Liver (tissue), 3 donors: ENCODE measurements at regions not wholly inside any gene's neighbourhood (a gene's known extent, or its start where the extent isn't known, plus 50 kb on each side); places are given as distances from the start of the nearest gene placed in this dataset.
"Not testable (repeated sequence)": the region's sequence is repeated elsewhere in the genome, so short reads cannot be mapped to it uniquely, and the experiment has no call there.

Source experiments
- GABPA ChIP-seq, 2 donors: IDR thresholded peaks in 1 of 2; conservative IDR thresholded peaks in 1 of 2; 2 replicates each; pipeline ENCODE4 v1.6.1; 2016; ENCODE audit warnings: antibody characterized with exemption in 2 of 2, mild to moderate bottlenecking in 1 of 2, moderate library complexity in 1 of 2
- HNF4G ChIP-seq: IDR thresholded peaks from 2 replicates; pipeline ENCODE4 v1.6.1; 2016; ENCODE audit warnings: antibody characterized with exemption
- JUND ChIP-seq, 2 donors: IDR thresholded peaks; 2 replicates each; pipeline ENCODE4 v1.6.1; 2016; ENCODE audit warnings: antibody characterized with exemption in 2 of 2
- RAD21 ChIP-seq, 2 donors: IDR thresholded peaks; 2 replicates each; pipeline ENCODE4 v1.6.1; 2016; ENCODE audit warnings: antibody characterized with exemption in 2 of 2, mild to moderate bottlenecking in 2 of 2
- RXRA ChIP-seq, 2 donors: IDR thresholded peaks; 2 replicates each; pipeline ENCODE4 v1.6.1; 2017 to 2018; ENCODE audit warnings: antibody characterized with exemption in 2 of 2, mild to moderate bottlenecking in 1 of 2
- SP1 ChIP-seq: IDR thresholded peaks from 2 replicates; pipeline ENCODE4 v1.6.1; 2018; ENCODE audit warnings: antibody characterized with exemption, mild to moderate bottlenecking
- TAF1 ChIP-seq: conservative IDR thresholded peaks from 2 replicates; pipeline ENCODE4 v1.6.1; 2016; ENCODE audit warnings: antibody characterized with exemption, mild to moderate bottlenecking
- TF ChIP-seq, protein P1 (sequence below): fragments of 150-350 bp; IDR thresholded peaks from 2 replicates; pipeline ENCODE4 v1.5.1; 2017; ENCODE audit warnings: improper control_type of control experiment, low read depth, low read length; ENCODE audit not compliant: missing input control
- TF ChIP-seq, protein P2 (sequence below): IDR thresholded peaks from 2 replicates; pipeline ENCODE4 v1.6.1; 2016; ENCODE audit warnings: antibody characterized with exemption
- TF ChIP-seq, protein P3 (sequence below): IDR thresholded peaks from 2 replicates; pipeline ENCODE4 v1.6.1; 2016; ENCODE audit warnings: antibody characterized with exemption
- donor health status: healthy.
- donor health status: healthy.

DNA sequence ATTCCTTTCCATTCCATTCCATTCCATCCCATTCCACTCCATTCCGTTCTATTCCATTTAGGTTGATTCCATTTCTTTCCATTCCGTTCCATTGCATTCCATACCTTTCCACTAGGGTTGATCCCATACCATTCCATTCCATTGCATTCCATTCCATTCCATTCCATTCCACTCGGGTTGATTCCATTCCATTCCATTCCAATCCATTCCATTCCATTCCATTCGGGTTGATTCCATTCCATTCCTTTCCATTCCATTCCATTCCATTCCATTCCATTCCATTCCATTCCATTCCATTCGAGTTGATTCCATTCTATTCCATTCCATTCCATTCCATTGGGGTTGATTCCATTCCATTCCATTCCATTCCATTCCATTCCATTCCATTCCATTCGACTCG lies 161.1 kb downstream of the CWH43 start:
- TF ChIP-seq, protein P1, sequence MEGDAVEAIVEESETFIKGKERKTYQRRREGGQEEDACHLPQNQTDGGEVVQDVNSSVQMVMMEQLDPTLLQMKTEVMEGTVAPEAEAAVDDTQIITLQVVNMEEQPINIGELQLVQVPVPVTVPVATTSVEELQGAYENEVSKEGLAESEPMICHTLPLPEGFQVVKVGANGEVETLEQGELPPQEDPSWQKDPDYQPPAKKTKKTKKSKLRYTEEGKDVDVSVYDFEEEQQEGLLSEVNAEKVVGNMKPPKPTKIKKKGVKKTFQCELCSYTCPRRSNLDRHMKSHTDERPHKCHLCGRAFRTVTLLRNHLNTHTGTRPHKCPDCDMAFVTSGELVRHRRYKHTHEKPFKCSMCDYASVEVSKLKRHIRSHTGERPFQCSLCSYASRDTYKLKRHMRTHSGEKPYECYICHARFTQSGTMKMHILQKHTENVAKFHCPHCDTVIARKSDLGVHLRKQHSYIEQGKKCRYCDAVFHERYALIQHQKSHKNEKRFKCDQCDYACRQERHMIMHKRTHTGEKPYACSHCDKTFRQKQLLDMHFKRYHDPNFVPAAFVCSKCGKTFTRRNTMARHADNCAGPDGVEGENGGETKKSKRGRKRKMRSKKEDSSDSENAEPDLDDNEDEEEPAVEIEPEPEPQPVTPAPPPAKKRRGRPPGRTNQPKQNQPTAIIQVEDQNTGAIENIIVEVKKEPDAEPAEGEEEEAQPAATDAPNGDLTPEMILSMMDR, result not testable (repeated sequence)
- TF ChIP-seq HNF4G; SP1; RAD21 (IDR thresholded peaks at IDR 0.05); JUND (IDR thresholded peaks at IDR 0.05); RXRA (IDR thresholded peaks at IDR 0.05); GABPA (IDR thresholded peaks at IDR 0.05 in 1 of 2, conservative IDR thresholded peaks at IDR 0.05 in 1 of 2); TAF1: not testable (repeated sequence)
- TF ChIP-seq, protein P2, sequence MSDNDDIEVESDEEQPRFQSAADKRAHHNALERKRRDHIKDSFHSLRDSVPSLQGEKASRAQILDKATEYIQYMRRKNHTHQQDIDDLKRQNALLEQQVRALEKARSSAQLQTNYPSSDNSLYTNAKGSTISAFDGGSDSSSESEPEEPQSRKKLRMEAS, result not testable (repeated sequence)
- TF ChIP-seq, protein P3, sequence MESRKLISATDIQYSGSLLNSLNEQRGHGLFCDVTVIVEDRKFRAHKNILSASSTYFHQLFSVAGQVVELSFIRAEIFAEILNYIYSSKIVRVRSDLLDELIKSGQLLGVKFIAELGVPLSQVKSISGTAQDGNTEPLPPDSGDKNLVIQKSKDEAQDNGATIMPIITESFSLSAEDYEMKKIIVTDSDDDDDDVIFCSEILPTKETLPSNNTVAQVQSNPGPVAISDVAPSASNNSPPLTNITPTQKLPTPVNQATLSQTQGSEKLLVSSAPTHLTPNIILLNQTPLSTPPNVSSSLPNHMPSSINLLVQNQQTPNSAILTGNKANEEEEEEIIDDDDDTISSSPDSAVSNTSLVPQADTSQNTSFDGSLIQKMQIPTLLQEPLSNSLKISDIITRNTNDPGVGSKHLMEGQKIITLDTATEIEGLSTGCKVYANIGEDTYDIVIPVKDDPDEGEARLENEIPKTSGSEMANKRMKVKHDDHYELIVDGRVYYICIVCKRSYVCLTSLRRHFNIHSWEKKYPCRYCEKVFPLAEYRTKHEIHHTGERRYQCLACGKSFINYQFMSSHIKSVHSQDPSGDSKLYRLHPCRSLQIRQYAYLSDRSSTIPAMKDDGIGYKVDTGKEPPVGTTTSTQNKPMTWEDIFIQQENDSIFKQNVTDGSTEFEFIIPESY, result not testable (repeated sequence)
